ENCODE measurements at regions not wholly inside any gene's neighbourhood (a gene's known extent, or its start where the extent isn't known, plus 50 kb on each side); places are given as distances from the start of the nearest gene placed in this dataset.

GRCh38 chr5:164020116-164020515 is 514.7 kb downstream of the MAT2B start:
- H3K27me3 ChIP-seq (ENCODE audit: low read length), result no peaks in the 10 kb centered on the region
- H3K27ac ChIP-seq (ENCODE audit: low read depth, low read length), result no peak overlapping the region
- TF ChIP-seq EZH2phosphoT487 (conservative IDR thresholded peaks at IDR 0.05; ENCODE audit: low read length) (no peak), CTCF (IDR thresholded peaks at IDR 0.05; ENCODE audit: insufficient read depth, low read length, poor library complexity, severe bottlenecking) (no peak)
- H3F3A ChIP-seq (ENCODE audit: insufficient read depth), result no peaks in the 10 kb centered on the region
- H3K36me3 ChIP-seq (ENCODE audit: low read length), result no peaks in the 10 kb centered on the region
- no peaks in the 10 kb centered on the region for H3K9me3 ChIP-seq (ENCODE audit: insufficient read depth, low read length)
- no peak overlapping the region for H3K4me2 ChIP-seq (ENCODE audit: low read depth, low read length, poor library complexity, severe bottlenecking)
- no peak overlapping the region for H3K4me3 ChIP-seq (ENCODE audit: insufficient read depth, low read length, poor library complexity, severe bottlenecking)
- no peaks in the 10 kb centered on the region for H4K20me1 ChIP-seq (ENCODE audit: low read depth, low read length)
- H3K79me2 ChIP-seq (ENCODE audit: insufficient read depth, low read length), result no peaks in the 10 kb centered on the region
- H3K9me2 ChIP-seq (replicated peaks; ENCODE audit: insufficient read depth, low read length), result no peaks in the 10 kb centered on the region
- no peak overlapping the region for H2AFZ ChIP-seq (ENCODE audit: low read depth, low read length, severe bottlenecking)
- H3K9ac ChIP-seq (ENCODE audit: low read length), result no peak overlapping the region

- no peaks in the 10 kb centered on the region for H3K79me2 ChIP-seq (ENCODE audit: insufficient read depth, low read length)
- no peak overlapping the region for H3K4me2 ChIP-seq (ENCODE audit: low read depth, low read length, poor library complexity, severe bottlenecking)
- no peaks in the 10 kb centered on the region for H3K9me3 ChIP-seq (ENCODE audit: insufficient read depth, low read length)
- no peaks in the 10 kb centered on the region for H3K9me2 ChIP-seq (replicated peaks; ENCODE audit: insufficient read depth, low read length)
- no peaks in the 10 kb centered on the region for H4K20me1 ChIP-seq (ENCODE audit: low read depth, low read length)
- H3K27me3 ChIP-seq (ENCODE audit: low read length), result no peaks in the 10 kb centered on the region
- no peak overlapping the region for H3K4me3 ChIP-seq (ENCODE audit: insufficient read depth, low read length, poor library complexity, severe bottlenecking)
- no peaks in the 10 kb centered on the region for H3F3A ChIP-seq (ENCODE audit: insufficient read depth)
- no peak overlapping the region for H2AFZ ChIP-seq (ENCODE audit: low read depth, low read length, severe bottlenecking)
- TF ChIP-seq EZH2phosphoT487 (conservative IDR thresholded peaks at IDR 0.05; ENCODE audit: low read length), result no peak
- no peak for TF ChIP-seq CTCF (IDR thresholded peaks at IDR 0.05; ENCODE audit: insufficient read depth, low read length, poor library complexity, severe bottlenecking)
- H3K36me3 ChIP-seq (ENCODE audit: low read length), result no peaks in the 10 kb centered on the region
- H3K9ac ChIP-seq (ENCODE audit: low read length), result no peak overlapping the region
- no peak overlapping the region for H3K27ac ChIP-seq (ENCODE audit: low read depth, low read length)
These were observed 522.3 kb downstream of the MAT2B start for GRCh38 chr5:164027738-164028137.

GRCh38 chr5:164038128-164038783 is 532.8 kb downstream of the MAT2B start:
- no peaks in the 10 kb centered on the region for H4K20me1 ChIP-seq (ENCODE audit: low read depth, low read length)
- TF ChIP-seq EZH2phosphoT487 (conservative IDR thresholded peaks at IDR 0.05; ENCODE audit: low read length) (no peak), CTCF (IDR thresholded peaks at IDR 0.05; ENCODE audit: insufficient read depth, low read length, poor library complexity, severe bottlenecking) (no peak)
- H3K36me3 ChIP-seq (ENCODE audit: low read length), result no peaks in the 10 kb centered on the region
- no peaks in the 10 kb centered on the region for H3F3A ChIP-seq (ENCODE audit: insufficient read depth)
- no peak overlapping the region for H2AFZ ChIP-seq (ENCODE audit: low read depth, low read length, severe bottlenecking)
- H3K79me2 ChIP-seq (ENCODE audit: insufficient read depth, low read length), result no peaks in the 10 kb centered on the region
- H3K9me3 ChIP-seq (ENCODE audit: insufficient read depth, low read length), result no peaks in the 10 kb centered on the region
- H3K27ac ChIP-seq (ENCODE audit: low read depth, low read length), result no peak overlapping the region
- no peaks in the 10 kb centered on the region for H3K9me2 ChIP-seq (replicated peaks; ENCODE audit: insufficient read depth, low read length)
- H3K4me2 ChIP-seq (ENCODE audit: low read depth, low read length, poor library complexity, severe bottlenecking), result no peak overlapping the region
- no peak overlapping the region for H3K9ac ChIP-seq (ENCODE audit: low read length)
- H3K4me3 ChIP-seq (ENCODE audit: insufficient read depth, low read length, poor library complexity, severe bottlenecking), result no peak overlapping the region
- H3K27me3 ChIP-seq (ENCODE audit: low read length), result no peaks in the 10 kb centered on the region

Data from SU-DHL-6 (cell line).